CD4-positive, CD25-positive, alpha-beta regulatory T cell (primary cell): ENCODE measurements at regions not wholly inside any gene's neighbourhood (a gene's known extent, or its start where the extent isn't known, plus 50 kb on each side); places are given as distances from the start of the nearest gene placed in this dataset.

Source experiments
- ATAC-seq, 2 donors: fragments of 150-1000 bp; cut with Tn5 transposase; one replicate each; pipeline ENCODE4 v1.10.0; 2021; ENCODE audit warnings: low read depth in 2 of 2, moderate number of reproducible peaks in 2 of 2, moderate library complexity in 1 of 2
- DNase-seq, 3 donors: peaks; one replicate each; pipeline versions ENCODE4 v3.0.0 to v3.0.0-alpha.2; 2012 to 2022; ENCODE audit warnings: mixed read lengths in 1 of 3
- H3K27ac ChIP-seq: one replicate; pipeline ENCODE4 v1.7.0; 2013; ENCODE audit warnings: mild to moderate bottlenecking, low read length; ENCODE audit not compliant: insufficient read depth, poor library complexity, severe bottlenecking
- H3K27me3 ChIP-seq: one replicate; pipeline ENCODE4 v1.7.0; 2013; ENCODE audit warnings: low read length; ENCODE audit not compliant: control insufficient read depth, insufficient read depth
- H3K36me3 ChIP-seq: one replicate; pipeline ENCODE4 v1.7.0; 2013; ENCODE audit warnings: mild to moderate bottlenecking, low read length, moderate library complexity; ENCODE audit not compliant: control insufficient read depth, insufficient read depth
- H3K4me1 ChIP-seq: 2 replicates; pipeline ENCODE4 v1.7.0; 2013; ENCODE audit warnings: mild to moderate bottlenecking, low read length; ENCODE audit not compliant: insufficient read depth, control insufficient read depth, poor library complexity, severe bottlenecking
- H3K4me3 ChIP-seq: one replicate; pipeline ENCODE4 v1.7.0; 2013; ENCODE audit warnings: low read depth, mild to moderate bottlenecking, low read length, moderate library complexity
- H3K9me3 ChIP-seq, 2 experiments: 1 replicate in 1 of 2; 2 replicates in 1 of 2; pipeline ENCODE4 v1.7.0; 2013; ENCODE audit warnings: low read length in 2 of 2, mild to moderate bottlenecking in 1 of 2, moderate library complexity in 1 of 2; ENCODE audit not compliant: control insufficient read depth in 2 of 2
- H3K27ac Mint-ChIP-seq, 3 donors: one replicate each; pipeline ENCODE4 v1.8.0; 2020 to 2022; ENCODE audit warnings: mild to moderate bottlenecking in 3 of 3, mixed read lengths in 3 of 3, moderate library complexity in 2 of 3
- H3K27me3 Mint-ChIP-seq: one replicate; pipeline ENCODE4 v1.8.0; 2022; ENCODE audit warnings: mild to moderate bottlenecking, mixed read lengths
- H3K36me3 Mint-ChIP-seq: one replicate; pipeline ENCODE4 v1.8.0; 2020; ENCODE audit warnings: mixed read lengths
- H3K4me1 Mint-ChIP-seq, 4 donors: one replicate each; pipeline ENCODE4 v1.8.0; 2020 to 2022; ENCODE audit warnings: mixed read lengths in 4 of 4, mild to moderate bottlenecking in 1 of 4
- H3K4me3 Mint-ChIP-seq, 4 donors: one replicate each; pipeline ENCODE4 v1.8.0; 2020 to 2022; ENCODE audit warnings: mild to moderate bottlenecking in 4 of 4, mixed read lengths in 4 of 4, moderate library complexity in 3 of 4
- H3K9me3 Mint-ChIP-seq, 7 donors: one replicate each; pipeline ENCODE4 v1.8.0; 2020 to 2022; ENCODE audit warnings: mixed read lengths in 7 of 7, mild to moderate bottlenecking in 3 of 7, moderate library complexity in 2 of 7

DNA sequence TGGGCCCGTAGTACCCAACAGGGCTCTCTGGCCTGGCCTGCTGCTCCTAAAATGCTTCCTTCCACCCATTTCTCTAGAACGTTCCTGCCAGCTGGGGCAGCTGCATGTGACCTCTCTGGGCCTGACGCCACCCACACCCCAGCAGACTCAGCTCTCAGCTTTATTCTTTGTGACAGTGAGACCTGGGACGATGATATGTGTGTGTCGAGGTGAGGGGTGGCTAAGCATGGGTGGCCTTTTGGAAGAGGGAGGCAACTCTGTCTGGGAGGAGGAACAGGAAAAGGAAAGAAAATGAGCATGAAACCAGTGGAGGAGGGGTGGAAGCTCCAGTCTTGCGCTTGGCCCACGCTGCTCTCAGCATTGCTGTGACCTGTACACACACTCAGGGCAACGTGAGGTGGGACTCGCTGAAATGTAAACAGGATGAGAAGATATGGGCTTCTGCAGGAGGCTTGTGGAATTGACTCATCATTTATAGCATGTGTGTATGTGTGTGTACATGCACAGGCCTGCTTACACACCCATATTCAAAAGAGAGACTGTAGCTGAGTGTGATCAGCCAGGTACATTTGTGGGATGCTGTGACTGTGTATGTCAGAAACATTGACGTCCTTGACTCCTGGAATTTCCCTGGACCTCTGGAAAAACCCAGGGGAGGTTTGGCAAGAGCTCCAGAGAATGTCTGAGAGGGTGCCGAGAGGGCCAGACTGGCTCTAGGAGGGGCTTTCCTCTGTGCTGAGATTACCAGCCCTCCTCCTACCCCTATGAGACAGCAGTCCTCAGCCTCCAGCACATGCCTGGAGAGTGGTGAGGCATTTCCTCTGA lies 137.9 kb downstream of the PJA1 start:
- Histone ChIP-seq H3K4me1 (no peaks in the 10 kb centered on the region), H3K4me3 (no peak overlapping the region), H3K9me3 (no peaks in the 10 kb centered on the region), H3K36me3 (no peaks in the 10 kb centered on the region), H3K27me3 (no peaks in the 10 kb centered on the region), H3K27ac (no peak overlapping the region)
- H3K27me3 Mint-ChIP-seq, result no peaks in the 10 kb centered on the region
- H3K9me3 Mint-ChIP-seq, result peaks cover 0 to 2% (median 0%) of the 10 kb centered on the region in 7 donors
- H3K4me1 Mint-ChIP-seq, result no peaks in the 10 kb centered on the region
- no peak overlapping the region for H3K4me3 Mint-ChIP-seq
- H3K27ac Mint-ChIP-seq, result no peak overlapping the region
- ATAC-seq (no peak), DNase-seq (no peak)
- no peaks in the 10 kb centered on the region for H3K36me3 Mint-ChIP-seq

DNA sequence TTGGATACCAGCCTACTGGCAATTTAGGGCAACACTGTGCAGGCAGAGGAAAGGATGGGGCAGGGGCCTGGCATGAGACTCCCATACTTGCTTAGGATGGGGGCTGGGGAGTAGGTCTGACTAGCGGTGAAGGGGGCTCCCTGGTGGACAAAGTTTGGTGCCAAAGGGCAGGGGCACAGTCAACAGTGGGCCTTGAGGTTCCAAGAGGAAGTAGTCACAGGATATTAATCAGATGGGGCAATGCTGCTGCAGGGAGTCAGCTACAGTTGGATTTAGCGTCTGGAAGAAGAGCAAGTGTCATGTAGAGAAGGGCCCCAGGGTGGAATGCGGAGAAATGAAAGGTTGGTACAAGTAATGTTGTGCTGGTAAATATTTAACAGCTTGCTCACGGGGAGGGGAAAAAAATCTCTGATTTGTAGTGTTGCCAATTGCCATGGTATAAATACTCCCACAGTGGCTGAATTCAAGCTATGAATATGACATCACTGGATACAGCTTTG lies 139.4 kb downstream of the PJA1 start:
- no peak overlapping the region for H3K4me3 Mint-ChIP-seq
- no peaks in the 10 kb centered on the region for H3K27me3 Mint-ChIP-seq
- no peak overlapping the region for H3K27ac Mint-ChIP-seq
- no peak for ATAC-seq
- no peaks in the 10 kb centered on the region for H3K4me1 Mint-ChIP-seq
- Histone ChIP-seq H3K4me1 (no peaks in the 10 kb centered on the region), H3K4me3 (no peak overlapping the region), H3K27me3 (no peaks in the 10 kb centered on the region), H3K27ac (no peak overlapping the region), H3K9me3 (no peaks in the 10 kb centered on the region), H3K36me3 (no peaks in the 10 kb centered on the region)
- peaks cover 0 to 2% (median 0%) of the 10 kb centered on the region in 7 donors for H3K9me3 Mint-ChIP-seq
- no peaks in the 10 kb centered on the region for H3K36me3 Mint-ChIP-seq
- DNase-seq, result no peak

DNA sequence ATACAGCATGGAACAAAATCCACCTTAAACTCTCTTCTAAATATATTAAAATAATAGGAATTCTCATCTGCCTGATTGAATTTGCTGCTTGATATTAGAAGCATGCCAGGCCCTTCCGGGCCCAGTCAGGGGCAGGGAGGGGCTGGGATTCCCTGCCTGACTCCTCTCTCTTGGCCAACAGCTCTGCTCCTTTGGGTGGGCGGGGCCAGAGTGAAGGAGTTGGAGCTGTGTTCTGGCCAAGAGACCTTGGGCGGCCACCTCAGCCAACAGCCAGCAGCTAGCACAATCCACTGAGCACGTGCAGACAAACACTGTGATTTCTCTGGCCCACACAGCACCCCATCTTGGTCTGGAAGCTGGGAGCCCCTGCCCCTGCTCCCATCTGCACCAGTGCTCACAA lies 140.3 kb downstream of the PJA1 start:
- Mint-ChIP-seq H3K9me3 (peaks cover 0 to 2% (median 0%) of the 10 kb centered on the region in 7 donors), H3K4me1 (no peaks in the 10 kb centered on the region), H3K4me3 (no peak overlapping the region), H3K36me3 (no peaks in the 10 kb centered on the region), H3K27ac (no peak overlapping the region), H3K27me3 (no peaks in the 10 kb centered on the region)
- H3K36me3 ChIP-seq, result no peaks in the 10 kb centered on the region
- ATAC-seq (no peak), DNase-seq (no peak)
- no peaks in the 10 kb centered on the region for H3K9me3 ChIP-seq
- no peaks in the 10 kb centered on the region for H3K4me1 ChIP-seq
- no peaks in the 10 kb centered on the region for H3K27me3 ChIP-seq
- H3K4me3 ChIP-seq, result no peak overlapping the region
- H3K27ac ChIP-seq, result no peak overlapping the region

DNA sequence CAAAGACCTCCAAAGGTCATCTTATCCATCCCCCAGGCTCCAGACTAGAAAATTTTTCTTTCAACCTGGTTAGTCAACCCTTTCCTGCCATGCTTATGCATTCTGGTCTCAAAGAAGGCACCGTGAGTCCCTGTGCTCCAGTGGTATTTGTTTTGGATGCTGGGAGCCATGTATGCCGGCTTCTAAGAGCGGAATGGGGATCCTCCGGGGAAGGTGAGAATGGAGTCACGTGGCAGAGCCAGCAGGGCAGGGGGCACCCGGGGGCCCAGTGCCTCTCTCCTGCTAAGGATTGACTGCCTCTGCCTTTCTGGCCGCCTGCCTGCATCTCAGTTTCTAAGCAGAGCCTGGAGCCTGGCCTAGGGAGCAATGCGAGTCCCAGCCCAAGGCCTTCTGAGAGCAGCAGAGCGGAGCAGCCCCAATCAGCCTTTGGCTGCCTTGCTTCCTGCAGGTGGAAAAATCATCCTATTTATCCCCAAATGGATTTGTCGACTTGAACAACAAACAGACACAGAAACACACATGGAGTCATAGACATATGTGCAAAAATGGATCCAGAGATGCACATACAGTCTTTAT lies 141.0 kb downstream of the PJA1 start:
- no peaks in the 10 kb centered on the region for H3K36me3 ChIP-seq
- Mint-ChIP-seq H3K4me1 (no peaks in the 10 kb centered on the region), H3K27me3 (no peaks in the 10 kb centered on the region), H3K9me3 (peaks cover 0 to 2% (median 0%) of the 10 kb centered on the region in 7 donors), H3K27ac (no peak overlapping the region), H3K4me3 (no peak overlapping the region), H3K36me3 (no peaks in the 10 kb centered on the region)
- H3K9me3 ChIP-seq, result no peaks in the 10 kb centered on the region
- ATAC-seq, result no peak
- H3K27ac ChIP-seq, result no peak overlapping the region
- no peaks in the 10 kb centered on the region for H3K4me1 ChIP-seq
- H3K27me3 ChIP-seq, result no peaks in the 10 kb centered on the region
- no peak for DNase-seq
- no peak overlapping the region for H3K4me3 ChIP-seq

DNA sequence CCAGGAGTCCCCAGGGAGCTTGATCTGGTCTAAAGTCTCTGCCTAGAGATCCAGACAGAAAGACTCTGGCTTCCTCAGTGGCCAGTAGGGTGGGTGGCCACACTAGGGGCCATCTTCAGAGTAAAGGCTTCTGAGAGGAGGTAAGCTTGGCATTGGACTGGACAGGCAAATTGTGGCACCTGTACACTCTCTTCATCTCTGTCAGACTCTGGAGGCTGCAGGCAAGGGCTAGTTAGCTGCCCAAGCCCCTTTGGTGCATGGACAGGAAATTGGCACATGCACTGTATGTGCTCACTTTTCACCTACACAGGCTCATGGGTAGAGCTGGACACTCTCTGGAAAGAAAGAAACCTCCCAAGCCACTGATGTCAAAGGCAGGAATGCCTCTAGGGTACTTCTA lies 142.8 kb downstream of the PJA1 start:
- H3K4me3 ChIP-seq, result no peak overlapping the region
- ATAC-seq, result no peak
- Mint-ChIP-seq H3K4me3 (no peak overlapping the region), H3K27ac (no peak overlapping the region), H3K4me1 (no peaks in the 10 kb centered on the region), H3K27me3 (peaks cover 5% of the 10 kb centered on the region), H3K9me3 (peaks cover 0 to 2% (median 0%) of the 10 kb centered on the region in 7 donors), H3K36me3 (no peaks in the 10 kb centered on the region)
- no peaks in the 10 kb centered on the region for H3K27me3 ChIP-seq
- no peaks in the 10 kb centered on the region for H3K9me3 ChIP-seq
- DNase-seq, result no peak
- no peaks in the 10 kb centered on the region for H3K36me3 ChIP-seq
- H3K4me1 ChIP-seq, result no peaks in the 10 kb centered on the region
- no peak overlapping the region for H3K27ac ChIP-seq

DNA sequence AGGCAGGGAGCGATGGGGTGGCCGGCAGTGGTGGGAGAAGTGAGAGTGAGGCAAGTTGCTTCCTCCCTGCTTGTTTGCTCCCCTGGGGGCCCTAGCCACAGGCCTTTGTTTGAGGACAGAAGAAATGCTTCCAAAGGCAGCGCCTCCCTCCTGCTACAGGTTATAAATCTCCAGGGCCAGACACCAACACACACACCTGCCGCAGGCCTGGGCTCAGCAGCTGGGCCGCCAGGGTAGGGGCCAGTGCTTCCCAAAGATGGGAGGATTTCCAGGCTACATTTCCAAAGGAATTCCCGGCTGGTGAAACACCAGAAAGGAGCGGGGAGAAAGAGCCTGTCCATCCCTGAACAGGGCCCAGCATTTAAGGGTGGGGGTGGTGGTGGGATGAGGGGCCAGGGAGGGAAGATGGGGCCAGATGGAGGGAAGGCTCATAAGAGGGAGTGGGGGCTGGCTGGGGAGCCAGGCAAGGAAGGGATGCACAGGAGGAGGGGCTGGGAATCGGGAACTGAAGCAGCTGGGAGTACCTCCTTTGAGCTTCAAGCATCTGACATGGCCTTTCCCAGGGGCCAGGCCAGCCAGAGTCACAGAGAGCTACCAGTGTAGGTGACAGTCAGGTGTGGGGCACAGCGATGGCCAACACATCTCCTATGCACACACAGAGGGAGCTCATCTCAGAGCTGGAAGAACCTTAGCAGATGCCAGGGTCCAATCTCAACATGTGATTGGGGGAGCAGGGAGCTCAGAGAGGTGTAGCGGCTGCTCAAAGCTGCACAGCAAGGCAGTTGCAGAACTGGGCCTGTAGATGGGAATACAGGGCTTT lies 143.9 kb downstream of the PJA1 start:
- no peak overlapping the region for H3K4me3 Mint-ChIP-seq
- H3K4me1 Mint-ChIP-seq, result no peaks in the 10 kb centered on the region
- peaks cover 5% of the 10 kb centered on the region for H3K27me3 Mint-ChIP-seq
- H3K27ac ChIP-seq, result no peak overlapping the region
- no peaks in the 10 kb centered on the region for H3K36me3 ChIP-seq
- ATAC-seq, result no peak
- H3K4me3 ChIP-seq, result no peak overlapping the region
- no peaks in the 10 kb centered on the region for H3K9me3 ChIP-seq
- H3K9me3 Mint-ChIP-seq, result peaks cover 0 to 2% (median 0%) of the 10 kb centered on the region in 7 donors
- H3K4me1 ChIP-seq, result no peaks in the 10 kb centered on the region
- DNase-seq, result no peak
- no peaks in the 10 kb centered on the region for H3K36me3 Mint-ChIP-seq
- H3K27ac Mint-ChIP-seq, result no peak overlapping the region
- H3K27me3 ChIP-seq, result no peaks in the 10 kb centered on the region

DNA sequence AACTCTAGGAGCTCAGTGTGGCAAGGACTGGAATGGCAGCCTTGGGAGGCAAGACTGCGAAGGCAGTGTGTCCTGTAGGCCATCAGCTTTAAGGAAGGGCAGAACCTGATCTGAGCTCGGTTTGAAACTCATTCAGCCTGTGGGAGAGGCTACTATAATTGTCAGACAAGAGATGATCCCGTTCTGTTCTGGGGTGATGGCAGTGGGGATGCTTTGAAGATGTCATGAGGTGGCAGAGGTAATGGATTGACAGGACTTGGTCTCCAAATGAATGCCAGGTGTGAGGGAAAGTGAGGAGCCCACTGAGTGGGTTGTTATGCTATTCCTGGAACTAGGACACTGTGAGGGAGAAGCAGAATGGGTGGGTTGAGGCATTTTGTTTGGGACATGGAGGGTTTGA lies 144.9 kb downstream of the PJA1 start:
- no peaks in the 10 kb centered on the region for H3K9me3 Mint-ChIP-seq
- Histone ChIP-seq H3K4me1 (no peaks in the 10 kb centered on the region), H3K36me3 (no peaks in the 10 kb centered on the region), H3K27ac (no peak overlapping the region), H3K27me3 (no peaks in the 10 kb centered on the region), H3K9me3 (no peaks in the 10 kb centered on the region), H3K4me3 (no peak overlapping the region)
- H3K4me1 Mint-ChIP-seq, result no peaks in the 10 kb centered on the region
- ATAC-seq (no peak), DNase-seq (no peak)
- no peaks in the 10 kb centered on the region for H3K36me3 Mint-ChIP-seq
- no peak overlapping the region for H3K4me3 Mint-ChIP-seq
- peaks cover 5% of the 10 kb centered on the region for H3K27me3 Mint-ChIP-seq
- H3K27ac Mint-ChIP-seq, result no peak overlapping the region
